CD4-positive, alpha-beta T cell treated with Interleukin-6 for 4 hours (primary cell): ENCODE measurements at regions not wholly inside any gene's neighbourhood (a gene's known extent, or its start where the extent isn't known, plus 50 kb on each side); places are given as distances from the start of the nearest gene placed in this dataset.

Experiments
- DNase-seq: peaks from one replicate; pipeline ENCODE4 v3.0.0-alpha.2; 2020; ENCODE audit warnings: mixed read lengths

GRCh38 chr1:59006932-59007331 lies 223.1 kb upstream of the JUN start:
- no peak for DNase-seq

GRCh38 chr1:59007429-59007819 lies 223.6 kb upstream of the JUN start:
- DNase-seq, result no peak

- DNase-seq, result no peak
These were observed 224.2 kb upstream of the JUN start for GRCh38 chr1:59007820-59008598.

- no peak for DNase-seq
These were observed 224.9 kb upstream of the JUN start for GRCh38 chr1:59008599-59009347.

GRCh38 chr1:59011663-59012062 lies 227.8 kb upstream of the JUN start:
- no peak for DNase-seq

GRCh38 chr1:59012378-59012777 lies 228.5 kb upstream of the JUN start:
- no peak for DNase-seq

GRCh38 chr1:59013276-59013927 lies 229.6 kb upstream of the JUN start:
- no peak for DNase-seq

GRCh38 chr1:59013928-59014279 lies 230.1 kb upstream of the JUN start:
- DNase-seq, result no peak

- no peak for DNase-seq
These were observed 231.0 kb upstream of the JUN start for GRCh38 chr1:59014827-59015226.

- no peak for DNase-seq
These were observed 231.9 kb upstream of the JUN start for GRCh38 chr1:59015708-59016107.

GRCh38 chr1:59016390-59016789 lies 232.5 kb upstream of the JUN start:
- no peak for DNase-seq

GRCh38 chr1:59017501-59018231 lies 233.8 kb upstream of the JUN start:
- no peak for DNase-seq

GRCh38 chr1:59018446-59018845 lies 234.6 kb upstream of the JUN start:
- DNase-seq, result no peak

- no peak for DNase-seq
These were observed 235.0 kb upstream of the JUN start for GRCh38 chr1:59018860-59019259.

- peak; percentile 68 for DNase-seq
These were observed 236.5 kb upstream of the JUN start for GRCh38 chr1:59020151-59020997.

GRCh38 chr1:59022199-59022598 lies 238.4 kb upstream of the JUN start:
- DNase-seq, result no peak

GRCh38 chr1:59022799-59023198 lies 239.0 kb upstream of the JUN start:
- no peak for DNase-seq

GRCh38 chr1:59025201-59025600 lies 241.4 kb upstream of the JUN start:
- DNase-seq, result no peak

GRCh38 chr1:59025898-59026426 lies 242.1 kb upstream of the JUN start:
- DNase-seq, result no peak

GRCh38 chr1:59026472-59026948 lies 242.7 kb upstream of the JUN start:
- no peak for DNase-seq

GRCh38 chr1:59027177-59027576 lies 243.3 kb upstream of the JUN start:
- DNase-seq, result no peak

GRCh38 chr1:59028048-59028447 lies 244.2 kb upstream of the JUN start:
- DNase-seq, result no peak
